Panc1 (cell line): ENCODE measurements at regions not wholly inside any gene's neighbourhood (a gene's known extent, or its start where the extent isn't known, plus 50 kb on each side); places are given as distances from the start of the nearest gene placed in this dataset.

Experiments
- CTCF ChIP-seq: fragments of 450-650 bp; IDR thresholded peaks from 2 replicates; pipeline ENCODE4 v1.5.1; 2017; ENCODE audit warnings: mild to moderate bottlenecking
- REST ChIP-seq, 2 experiments: IDR thresholded peaks; 2 replicates each; pipeline ENCODE4 v1.6.1; 2011 to 2012; ENCODE audit warnings: low read depth in 2 of 2, control low read depth in 1 of 2, low read length in 1 of 2, mild to moderate bottlenecking in 1 of 2, moderate library complexity in 1 of 2; ENCODE audit not compliant: insufficient read depth in 1 of 2

GRCh38 chr11:104820431-104820830, 77.8 kb downstream of the CASP12 start:
- TF ChIP-seq CTCF (no peak), REST (IDR thresholded peaks at IDR 0.05; ENCODE audit: insufficient read depth in 1 of 2, low read depth in 2 of 2, low read length in 1 of 2) (no peak)
